ENCODE measurements at regions not wholly inside any gene's neighbourhood (a gene's known extent, or its start where the extent isn't known, plus 50 kb on each side); places are given as distances from the start of the nearest gene placed in this dataset.
"Not testable (repeated sequence)": the region's sequence is repeated elsewhere in the genome, so short reads cannot be mapped to it uniquely, and the experiment has no call there.

- ATAC-seq = no peak
- peaks cover 13% of the 10 kb centered on the region for H3K27me3 Mint-ChIP-seq
- H3K9me3 ChIP-seq (ENCODE audit: control insufficient read depth, low read length, poor library complexity, severe bottlenecking) = no peaks in the 10 kb centered on the region
- no peak overlapping the region for H3K4me3 Mint-ChIP-seq
- no peaks in the 10 kb centered on the region for H3K36me3 Mint-ChIP-seq (ENCODE audit: low read depth)
- H3K4me1 Mint-ChIP-seq = peaks cover 11% of the 10 kb centered on the region
- no peak overlapping the region for H3K27ac Mint-ChIP-seq
- DNase-seq = no peak
These were observed 68.1 kb upstream of the TOP1 start for GRCh38 chr20:40960521-40960956.

GRCh38 chr20:40961176-40961575 lies 67.4 kb upstream of the TOP1 start:
- Mint-ChIP-seq H3K27me3 (peaks cover 10% of the 10 kb centered on the region), H3K27ac (no peak overlapping the region), H3K4me3 (no peak overlapping the region), H3K4me1 (peaks cover 11% of the 10 kb centered on the region), H3K36me3 (ENCODE audit: low read depth) (no peaks in the 10 kb centered on the region)
- DNase-seq (no peak), ATAC-seq (no peak)
- H3K9me3 ChIP-seq (ENCODE audit: control insufficient read depth, low read length, poor library complexity, severe bottlenecking) = no peaks in the 10 kb centered on the region

DNA sequence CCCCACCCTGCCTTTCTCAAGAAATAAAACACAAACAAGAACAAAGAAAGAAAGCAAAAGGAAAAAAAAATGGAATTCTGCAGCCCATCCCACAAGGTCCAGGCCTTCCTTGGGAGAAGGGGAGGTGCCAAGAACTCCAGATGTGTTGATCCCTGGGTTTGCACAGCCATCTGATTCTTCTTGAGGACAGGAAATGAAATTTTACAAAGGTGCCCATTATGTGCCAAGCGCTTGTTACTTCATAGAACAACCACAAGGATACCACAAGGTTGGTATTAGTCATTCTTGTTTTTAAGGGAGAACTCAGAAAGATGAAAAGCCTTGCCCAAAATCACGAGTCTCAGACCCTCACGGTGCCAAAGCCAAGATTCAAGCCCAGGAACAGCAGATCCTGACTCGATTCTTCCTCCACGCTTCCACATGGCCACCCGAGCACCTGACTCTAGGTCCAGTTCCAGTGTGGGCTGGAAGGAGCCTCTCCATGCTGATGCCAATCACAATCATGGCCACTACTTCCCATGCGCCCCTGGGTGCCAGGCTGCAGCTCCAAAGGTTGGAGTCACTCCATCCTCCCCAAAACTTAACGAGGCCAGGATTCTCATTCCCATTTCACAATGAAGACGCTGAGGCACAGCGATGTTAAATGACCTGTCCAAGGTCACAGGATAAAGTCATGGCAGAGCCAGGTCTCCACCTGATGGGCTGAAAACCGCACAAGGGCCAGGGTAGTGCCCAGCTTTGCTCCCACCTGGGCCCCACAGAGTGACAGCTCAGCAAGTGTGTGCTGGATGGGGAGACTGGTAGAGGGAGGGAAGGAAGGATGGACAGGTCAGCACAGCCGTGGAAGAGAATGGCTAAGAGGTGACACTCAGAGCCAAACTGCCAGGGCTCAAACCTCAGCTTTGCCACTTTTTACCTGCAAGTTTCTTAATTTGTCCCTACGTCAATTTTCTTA lies 66.7 kb upstream of the TOP1 start:
- Mint-ChIP-seq H3K4me3 (no peak overlapping the region), H3K36me3 (ENCODE audit: low read depth) (no peaks in the 10 kb centered on the region), H3K27ac (no peak overlapping the region), H3K27me3 (peaks cover 6% of the 10 kb centered on the region), H3K4me1 (peaks cover 11% of the 10 kb centered on the region)
- H3K9me3 ChIP-seq (ENCODE audit: control insufficient read depth, low read length, poor library complexity, severe bottlenecking) = no peaks in the 10 kb centered on the region
- peak; percentile 34 for ATAC-seq
- no peak for DNase-seq

- H3K4me1 Mint-ChIP-seq = peaks cover 11% of the 10 kb centered on the region
- H3K27ac Mint-ChIP-seq = peak overlapping the region; percentile 67
- ATAC-seq = peak; percentile 88
- H3K36me3 Mint-ChIP-seq (ENCODE audit: low read depth) = no peaks in the 10 kb centered on the region
- no peak overlapping the region for H3K4me3 Mint-ChIP-seq
- no peaks in the 10 kb centered on the region for H3K9me3 ChIP-seq (ENCODE audit: control insufficient read depth, low read length, poor library complexity, severe bottlenecking)
- peaks cover 5% of the 10 kb centered on the region for H3K27me3 Mint-ChIP-seq
- DNase-seq = peak; percentile 46 to 66 (median 48)
These were observed 65.7 kb upstream of the TOP1 start for GRCh38 chr20:40962733-40963504.

DNA sequence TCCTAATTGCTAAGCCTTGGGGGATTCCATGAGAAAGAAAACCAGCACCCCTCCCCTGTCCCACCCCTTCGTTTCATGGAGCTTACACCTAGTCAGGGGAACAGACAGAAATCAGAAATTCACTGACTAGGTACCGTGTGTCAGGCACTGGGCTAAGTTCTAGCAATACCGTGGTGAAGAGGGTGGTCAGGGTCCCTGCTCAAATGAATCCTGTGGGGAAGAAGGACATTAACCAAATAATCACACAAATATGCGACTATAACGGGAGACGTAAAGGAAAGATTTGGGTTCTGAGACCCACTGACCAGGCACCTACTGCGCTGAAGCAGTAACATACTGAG lies 65.1 kb upstream of the TOP1 start:
- DNase-seq = no peak
- Mint-ChIP-seq H3K27me3 (peaks cover 5% of the 10 kb centered on the region), H3K4me3 (no peak overlapping the region), H3K36me3 (ENCODE audit: low read depth) (no peaks in the 10 kb centered on the region), H3K27ac (peak overlapping the region; percentile 67), H3K4me1 (peaks cover 11% of the 10 kb centered on the region)
- ATAC-seq = no peak
- H3K9me3 ChIP-seq (ENCODE audit: control insufficient read depth, low read length, poor library complexity, severe bottlenecking) = no peaks in the 10 kb centered on the region

DNA sequence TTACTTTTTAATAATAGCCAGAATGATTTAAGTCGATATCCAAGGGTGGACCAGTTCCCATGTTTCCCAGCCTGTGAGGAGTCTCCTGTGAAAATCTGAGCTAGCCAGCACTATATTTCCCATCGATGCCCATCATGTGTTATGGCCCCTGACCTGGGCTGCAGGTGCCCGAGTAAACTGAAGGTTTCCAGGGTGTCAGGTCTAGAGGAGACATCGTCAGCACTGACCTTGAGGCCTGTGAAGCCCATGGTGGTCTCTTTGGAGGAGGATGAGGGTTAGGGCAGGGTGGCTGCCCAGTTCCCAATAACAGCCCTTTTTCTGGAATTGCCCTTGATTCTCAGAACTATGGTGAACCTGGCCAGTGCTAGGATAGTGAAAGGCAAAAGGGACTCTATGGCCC lies 63.0 kb upstream of the TOP1 start:
- Mint-ChIP-seq H3K27me3 (peaks cover 21% of the 10 kb centered on the region), H3K4me1 (peaks cover 18% of the 10 kb centered on the region), H3K27ac (no peak overlapping the region), H3K36me3 (ENCODE audit: low read depth) (no peaks in the 10 kb centered on the region), H3K4me3 (no peak overlapping the region)
- H3K9me3 ChIP-seq (ENCODE audit: control insufficient read depth, low read length, poor library complexity, severe bottlenecking) = no peaks in the 10 kb centered on the region
- ATAC-seq (no peak), DNase-seq (no peak)

DNA sequence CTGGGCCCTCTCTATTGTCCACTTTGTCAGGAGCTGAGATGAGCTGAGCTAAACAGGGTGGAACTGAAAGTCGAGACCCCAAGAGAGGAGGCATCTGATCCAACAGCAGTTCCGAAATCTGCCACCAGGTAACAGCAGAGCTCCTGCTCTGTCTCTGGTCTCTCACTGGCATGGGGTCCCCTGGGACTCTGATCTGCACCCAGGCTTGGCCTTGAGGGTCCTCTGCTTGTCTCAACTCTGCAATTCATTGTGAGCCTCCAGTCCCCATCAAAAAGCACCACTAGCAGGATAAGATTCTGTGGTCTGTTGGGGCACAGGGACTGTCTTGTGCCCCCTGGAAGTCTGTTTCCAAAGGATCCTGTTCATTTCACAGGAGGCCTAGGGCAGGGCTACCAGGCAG lies 62.5 kb upstream of the TOP1 start:
- DNase-seq = no peak
- peaks cover 18% of the 10 kb centered on the region for H3K4me1 Mint-ChIP-seq
- no peak for ATAC-seq
- H3K27ac Mint-ChIP-seq = no peak overlapping the region
- H3K36me3 Mint-ChIP-seq (ENCODE audit: low read depth) = no peaks in the 10 kb centered on the region
- no peaks in the 10 kb centered on the region for H3K9me3 ChIP-seq (ENCODE audit: control insufficient read depth, low read length, poor library complexity, severe bottlenecking)
- peaks cover 26% of the 10 kb centered on the region for H3K27me3 Mint-ChIP-seq
- no peak overlapping the region for H3K4me3 Mint-ChIP-seq

DNA sequence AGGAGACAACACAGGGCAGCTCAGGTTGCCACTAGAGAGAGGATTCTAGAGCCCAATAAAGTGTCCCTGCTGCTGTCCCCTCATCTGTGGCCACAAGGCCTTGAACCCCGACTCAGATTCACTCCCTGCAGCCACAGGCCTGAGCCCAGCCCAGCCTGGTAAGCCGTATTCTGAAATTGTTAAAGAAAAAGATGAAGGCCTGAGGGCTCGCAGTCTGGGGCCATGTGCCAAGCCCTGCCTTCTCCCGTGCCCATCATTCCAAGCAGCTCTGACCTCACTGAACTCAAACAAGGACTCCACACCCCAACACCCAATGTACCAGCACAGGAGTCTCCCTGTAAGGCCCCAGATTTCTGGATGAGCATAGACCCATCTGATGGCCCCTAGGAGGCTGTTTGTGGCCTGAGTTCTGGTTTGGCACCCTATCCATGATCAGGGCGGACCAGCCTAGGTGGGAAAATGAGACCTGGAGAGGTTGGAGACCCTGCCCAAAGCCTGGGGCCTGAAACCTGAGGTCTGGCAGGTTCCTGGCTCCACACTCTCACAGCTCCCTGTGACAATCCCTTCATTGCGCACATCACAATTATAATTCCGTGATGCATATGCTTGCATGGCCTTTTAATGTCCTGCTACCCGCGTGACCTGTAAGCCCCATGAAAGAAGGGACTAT lies 62.0 kb upstream of the TOP1 start:
- ATAC-seq = no peak
- Mint-ChIP-seq H3K36me3 (ENCODE audit: low read depth) (no peaks in the 10 kb centered on the region), H3K4me3 (no peak overlapping the region), H3K27me3 (peaks cover 26% of the 10 kb centered on the region), H3K4me1 (peaks cover 15% of the 10 kb centered on the region), H3K27ac (no peak overlapping the region)
- DNase-seq = no peak
- no peaks in the 10 kb centered on the region for H3K9me3 ChIP-seq (ENCODE audit: control insufficient read depth, low read length, poor library complexity, severe bottlenecking)

- DNase-seq (no peak), ATAC-seq (no peak)
- H3K27ac Mint-ChIP-seq = no peak overlapping the region
- H3K4me1 Mint-ChIP-seq = peaks cover 9% of the 10 kb centered on the region
- no peaks in the 10 kb centered on the region for H3K36me3 Mint-ChIP-seq (ENCODE audit: low read depth)
- no peaks in the 10 kb centered on the region for H3K9me3 ChIP-seq (ENCODE audit: control insufficient read depth, low read length, poor library complexity, severe bottlenecking)
- H3K27me3 Mint-ChIP-seq = peaks cover 26% of the 10 kb centered on the region
- no peak overlapping the region for H3K4me3 Mint-ChIP-seq
These were observed 60.9 kb upstream of the TOP1 start for GRCh38 chr20:40967700-40968099.

- ATAC-seq = peak; percentile 95
- H3K9me3 ChIP-seq (ENCODE audit: control insufficient read depth, low read length, poor library complexity, severe bottlenecking); H3K36me3 Mint-ChIP-seq (ENCODE audit: low read depth); H3K4me1 Mint-ChIP-seq: not testable (repeated sequence)
- H3K27me3 Mint-ChIP-seq = peaks cover 22% of the 10 kb centered on the region
- H3K27ac Mint-ChIP-seq = peak overlapping the region; percentile 81
- H3K4me3 Mint-ChIP-seq = peak overlapping the region; percentile 92
- peak; percentile 66 to 81 (median 71) for DNase-seq
These were observed 59.6 kb upstream of the TOP1 start for GRCh38 chr20:40968816-40969562.

- Mint-ChIP-seq H3K4me3 (no peak overlapping the region), H3K36me3 (ENCODE audit: low read depth) (no peaks in the 10 kb centered on the region), H3K27ac (no peak overlapping the region), H3K27me3 (peaks cover 22% of the 10 kb centered on the region), H3K4me1 (peaks cover 7% of the 10 kb centered on the region)
- H3K9me3 ChIP-seq (ENCODE audit: control insufficient read depth, low read length, poor library complexity, severe bottlenecking) = no peaks in the 10 kb centered on the region
- DNase-seq (no peak), ATAC-seq (no peak)
These were observed 58.4 kb upstream of the TOP1 start for GRCh38 chr20:40970218-40970617.

GRCh38 chr20:40977218-40977617 lies 51.4 kb upstream of the TOP1 start:
- Mint-ChIP-seq H3K4me1 (no peaks in the 10 kb centered on the region), H3K4me3 (no peak overlapping the region), H3K27ac (no peak overlapping the region), H3K27me3 (no peaks in the 10 kb centered on the region), H3K36me3 (ENCODE audit: low read depth) (peaks cover 2% of the 10 kb centered on the region)
- no peak for DNase-seq
- H3K9me3 ChIP-seq (ENCODE audit: control insufficient read depth, low read length, poor library complexity, severe bottlenecking) = peaks cover 4% of the 10 kb centered on the region
- ATAC-seq = no peak

GRCh38 chr20:40978761-40979160 lies 49.9 kb upstream of the TOP1 start:
- DNase-seq = no peak
- ATAC-seq = no peak
- H3K4me1 Mint-ChIP-seq = no peaks in the 10 kb centered on the region
- peaks cover 4% of the 10 kb centered on the region for H3K9me3 ChIP-seq (ENCODE audit: control insufficient read depth, low read length, poor library complexity, severe bottlenecking)
- no peaks in the 10 kb centered on the region for H3K27me3 Mint-ChIP-seq
- H3K36me3 Mint-ChIP-seq (ENCODE audit: low read depth) = peaks cover 2% of the 10 kb centered on the region
- H3K4me3 Mint-ChIP-seq = no peak overlapping the region
- H3K27ac Mint-ChIP-seq = no peak overlapping the region

Measured in T-helper 17 cell (primary cell).